ENCODE measurements at regions not wholly inside any gene's neighbourhood (a gene's known extent, or its start where the extent isn't known, plus 50 kb on each side); places are given as distances from the start of the nearest gene placed in this dataset.

DNA sequence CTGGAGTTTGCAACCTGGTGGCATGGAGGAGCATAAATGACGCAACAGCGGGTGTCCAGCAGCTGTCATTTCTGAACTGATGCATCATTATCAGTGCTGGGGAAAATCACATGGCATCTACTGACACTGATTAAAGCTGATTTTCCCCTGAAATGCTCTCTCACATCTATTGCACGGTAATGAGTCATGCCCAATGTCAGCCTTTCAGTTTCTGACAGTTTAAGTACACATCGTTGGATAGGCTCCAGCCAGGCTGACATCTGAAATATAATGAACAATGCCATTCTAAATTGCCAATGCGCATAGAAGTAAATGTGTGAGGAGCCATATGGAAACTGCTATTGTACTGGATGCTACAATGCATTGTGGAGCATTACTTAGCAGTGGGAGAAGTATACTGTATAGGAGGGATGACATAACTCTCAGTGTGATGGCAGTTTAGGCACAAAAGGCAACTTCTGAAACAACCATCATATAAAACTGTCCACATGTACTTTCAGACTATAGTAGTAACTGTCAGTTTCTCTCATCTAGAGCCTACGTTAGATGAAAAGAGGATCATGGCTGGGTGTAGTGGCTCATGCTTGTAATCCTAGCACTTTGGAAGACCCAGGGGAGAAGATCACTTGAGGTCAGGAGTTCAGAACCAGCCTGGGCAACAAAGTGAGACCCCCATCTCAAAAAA is 389.3 kb upstream of the DMAC1 start:
- no peak for DNase-seq (ENCODE audit: low spot score)

DNA sequence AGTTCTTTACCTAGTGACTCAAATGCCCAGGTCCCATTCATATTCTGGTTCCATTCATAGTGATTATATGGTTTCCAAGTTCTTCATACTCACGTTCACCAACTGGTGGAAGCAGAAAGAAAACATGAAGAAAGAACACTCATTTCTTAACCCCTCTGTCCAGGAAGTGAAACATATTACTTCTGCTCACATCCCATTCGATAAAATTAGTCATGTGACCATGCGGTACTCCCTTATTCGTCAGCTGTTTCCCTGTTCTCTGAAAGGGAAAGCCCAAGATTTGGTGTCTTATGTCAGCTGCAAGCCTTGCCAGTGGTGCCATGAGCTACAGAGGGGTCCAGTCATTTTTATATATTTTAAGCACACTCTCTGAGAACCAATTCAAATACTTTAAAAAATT is 387.0 kb upstream of the DMAC1 start:
- DNase-seq (ENCODE audit: low spot score), result no peak

- no peak for DNase-seq (ENCODE audit: low spot score)
Observed at GRCh38 chr9:8183618-8184017, 384.0 kb upstream of the DMAC1 start.

DNA sequence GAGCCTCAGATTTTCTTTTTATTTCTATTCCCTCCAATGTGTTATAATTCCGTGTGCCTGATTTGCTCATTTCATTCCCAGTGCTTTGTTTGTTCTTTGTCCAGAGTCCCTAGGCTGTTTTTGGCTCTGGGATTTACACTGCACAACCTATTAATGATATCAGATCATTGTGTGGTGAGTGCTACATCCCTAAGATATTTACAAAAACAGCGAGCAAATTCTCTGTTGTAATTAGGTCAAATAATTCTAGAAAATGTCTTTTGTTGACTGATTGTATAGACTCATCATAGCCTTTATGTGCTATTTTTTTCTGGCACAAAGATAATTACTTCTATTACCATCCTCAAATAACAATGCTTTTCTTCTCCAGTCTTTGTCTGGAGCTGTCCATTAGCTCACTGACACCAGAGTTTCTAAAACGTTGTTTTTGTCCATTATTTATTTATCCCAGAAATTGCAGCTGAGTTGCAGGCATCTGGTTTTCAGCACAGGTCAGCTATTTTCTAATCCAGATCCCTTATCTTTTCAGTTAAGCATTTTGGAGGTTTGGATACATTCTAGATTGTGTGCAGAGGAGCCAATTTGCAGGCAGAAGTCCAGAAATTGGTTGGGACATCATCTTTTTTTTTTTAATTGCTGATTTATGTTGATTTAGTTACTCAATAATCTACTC is 379.9 kb upstream of the DMAC1 start:
- DNase-seq (ENCODE audit: low spot score), result no peak

GRCh38 chr9:8172000-8172399 is 372.4 kb upstream of the DMAC1 start:
- DNase-seq (ENCODE audit: low spot score), result no peak

- DNase-seq (ENCODE audit: low spot score), result no peak
Observed at GRCh38 chr9:8168916-8169438, 369.4 kb upstream of the DMAC1 start.

DNA sequence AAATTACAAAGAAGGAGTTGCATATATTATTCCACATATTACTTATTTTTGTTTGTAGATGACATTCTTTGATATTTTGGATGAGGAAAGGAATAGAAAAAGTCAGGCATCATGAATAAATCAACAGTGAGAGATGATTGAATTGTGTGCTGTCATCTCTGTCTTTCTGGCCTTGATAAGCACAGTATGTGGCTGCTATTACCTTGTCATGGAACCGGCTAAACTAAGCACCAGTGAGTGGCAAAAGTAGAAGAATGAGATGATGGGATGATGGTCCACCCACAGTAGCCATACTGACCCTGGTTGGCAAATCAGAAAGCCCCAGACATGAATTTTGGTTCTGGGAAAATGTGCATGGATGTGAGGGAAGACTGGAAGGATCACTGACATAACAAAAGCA is 361.2 kb upstream of the DMAC1 start:
- no peak for DNase-seq (ENCODE audit: low spot score)

DNA sequence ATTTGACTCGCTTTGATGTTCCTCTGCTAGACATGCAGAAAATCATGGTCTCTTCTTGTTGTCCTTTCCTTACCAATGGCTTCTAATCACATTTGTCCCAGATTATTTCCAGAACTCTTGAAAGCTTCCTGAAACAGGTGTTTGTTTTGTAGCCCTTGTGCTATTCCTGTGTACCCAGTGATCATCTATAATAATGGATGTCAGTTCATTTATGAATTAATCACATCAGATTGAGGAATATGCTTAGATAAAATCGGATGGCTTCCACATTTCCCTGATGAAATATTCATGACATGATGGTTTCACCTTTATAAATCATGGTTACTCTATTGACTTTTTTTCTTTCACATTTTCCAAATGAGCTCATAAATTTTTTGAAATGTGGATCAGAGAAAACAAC is 359.0 kb upstream of the DMAC1 start:
- no peak for DNase-seq (ENCODE audit: low spot score)

GRCh38 chr9:8157683-8158324 is 358.2 kb upstream of the DMAC1 start:
- no peak for DNase-seq (ENCODE audit: low spot score)

GRCh38 chr9:8156346-8156745 is 356.8 kb upstream of the DMAC1 start:
- DNase-seq (ENCODE audit: low spot score), result no peak

DNA sequence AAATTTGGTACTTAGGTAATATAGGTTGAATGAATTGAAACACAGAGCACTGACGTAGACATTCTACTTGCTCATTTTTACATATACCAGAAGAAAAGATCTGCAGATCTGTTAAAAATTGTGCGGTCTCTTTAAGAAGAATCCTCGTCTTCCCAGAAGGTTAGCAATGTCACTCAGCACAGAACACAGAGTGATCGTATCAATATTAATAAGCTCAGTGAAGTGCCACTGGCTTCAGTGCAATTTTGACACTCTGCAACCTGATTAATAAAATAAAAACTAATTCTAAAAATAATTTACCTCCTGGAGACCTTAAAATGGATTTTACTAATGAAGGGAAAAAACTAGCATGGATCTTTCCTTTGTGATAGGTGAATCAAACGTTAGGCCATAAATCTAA is 356.1 kb upstream of the DMAC1 start:
- DNase-seq (ENCODE audit: low spot score), result no peak

DNA sequence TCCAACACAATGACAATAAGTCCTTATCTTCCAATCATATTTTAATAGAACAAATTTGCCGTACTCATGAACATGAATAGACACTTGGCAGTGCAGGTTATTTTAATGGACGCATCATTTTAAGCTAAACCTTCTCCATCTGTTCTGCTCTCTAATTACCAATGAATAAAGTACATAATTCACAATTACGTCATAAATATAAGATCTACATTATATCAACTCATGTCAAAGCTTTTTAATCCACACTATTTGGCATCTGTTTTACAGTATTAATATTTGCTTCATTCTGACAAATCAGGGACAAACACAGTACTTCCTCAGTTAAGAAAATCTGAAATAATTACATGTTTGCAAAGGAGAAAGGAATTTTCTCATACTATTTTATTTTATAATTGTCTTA is 344.1 kb upstream of the DMAC1 start:
- DNase-seq (ENCODE audit: low spot score), result peak; percentile 26

GRCh38 chr9:8140557-8140956 is 341.0 kb upstream of the DMAC1 start:
- no peak for DNase-seq (ENCODE audit: low spot score)

GRCh38 chr9:8139756-8140155 is 340.2 kb upstream of the DMAC1 start:
- DNase-seq (ENCODE audit: low spot score), result no peak

DNA sequence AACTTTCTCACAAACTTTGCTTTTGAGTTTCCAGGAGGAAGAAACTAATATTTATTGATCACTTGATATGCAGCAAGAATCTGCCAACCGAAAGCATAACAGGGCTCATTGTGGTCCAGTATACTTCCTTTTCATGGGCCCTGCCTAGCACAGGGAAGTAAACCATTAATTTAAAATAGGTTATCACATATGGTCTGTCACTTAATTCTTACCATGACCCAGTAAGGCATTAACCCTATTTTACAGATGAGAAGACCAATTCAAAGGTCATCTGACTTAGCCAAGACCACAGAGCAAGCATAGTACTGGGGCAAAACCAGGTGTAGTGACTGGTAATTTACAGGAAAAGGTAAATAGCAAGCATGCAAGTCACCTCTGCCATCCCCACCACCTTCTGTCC is 336.9 kb upstream of the DMAC1 start:
- no peak for DNase-seq (ENCODE audit: low spot score)

DNA sequence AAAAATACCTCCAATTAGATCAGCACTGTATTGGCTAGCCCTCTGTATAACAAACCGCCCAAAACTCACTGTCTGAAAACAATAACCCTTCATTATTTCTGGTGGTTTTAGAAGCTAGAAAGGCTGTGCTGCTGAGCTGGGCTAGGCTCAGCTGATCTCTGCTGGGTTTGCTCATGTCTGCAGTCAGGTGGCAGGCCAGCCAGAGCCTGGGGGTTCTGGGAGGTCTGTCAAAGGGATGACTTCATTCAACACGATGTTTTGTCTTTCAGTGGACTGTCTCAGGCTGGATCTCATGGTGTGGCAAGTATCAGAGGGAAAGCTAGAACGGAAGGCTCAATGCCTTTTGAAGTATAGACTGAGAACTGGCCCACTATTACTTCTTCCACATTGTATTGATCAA is 335.1 kb upstream of the DMAC1 start:
- DNase-seq (ENCODE audit: low spot score), result no peak

DNA sequence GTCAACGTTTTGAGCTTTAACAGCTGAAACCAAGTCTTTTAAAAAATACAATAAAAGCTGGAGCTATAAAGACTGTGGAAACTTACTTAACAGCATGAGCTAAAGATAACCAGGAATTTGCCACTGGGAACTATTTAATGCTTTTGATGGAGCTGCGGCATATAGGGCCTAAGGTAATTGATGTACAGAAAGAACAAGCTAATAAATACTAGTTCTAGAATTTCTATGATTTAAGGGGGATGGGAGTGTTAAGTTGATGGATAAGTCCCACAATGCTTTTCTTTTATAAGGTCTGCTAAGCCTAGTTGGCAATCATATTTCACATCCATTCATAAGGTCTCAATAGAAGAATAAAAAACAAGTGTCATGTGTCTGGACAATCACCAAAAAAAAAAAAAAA is 334.0 kb upstream of the DMAC1 start:
- DNase-seq (ENCODE audit: low spot score), result no peak

- no peak for DNase-seq (ENCODE audit: low spot score)
Observed at GRCh38 chr9:8115570-8115969, 316.0 kb upstream of the DMAC1 start.

GRCh38 chr9:8114826-8115225 is 315.2 kb upstream of the DMAC1 start:
- DNase-seq (ENCODE audit: low spot score), result no peak

DNA sequence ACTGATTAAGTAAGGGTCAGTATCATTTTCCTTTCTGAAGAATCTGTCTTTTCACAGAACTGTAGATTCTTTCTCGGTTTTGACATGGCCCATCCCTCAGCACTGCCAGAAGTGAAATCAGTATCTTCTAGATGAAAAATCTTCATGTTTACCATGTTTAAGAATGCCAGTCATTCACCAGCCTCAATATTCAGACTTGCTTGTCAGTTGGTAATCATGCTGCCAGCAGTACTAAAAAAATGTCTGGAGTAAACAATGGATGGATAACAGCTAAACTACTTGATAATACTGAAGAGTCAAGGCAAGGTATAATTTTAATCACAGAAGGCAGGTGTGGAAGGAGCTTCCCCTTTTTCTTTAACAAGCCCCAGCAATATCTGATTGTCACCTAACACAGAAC is 306.8 kb upstream of the DMAC1 start:
- no peak for DNase-seq (ENCODE audit: low spot score)

DNA sequence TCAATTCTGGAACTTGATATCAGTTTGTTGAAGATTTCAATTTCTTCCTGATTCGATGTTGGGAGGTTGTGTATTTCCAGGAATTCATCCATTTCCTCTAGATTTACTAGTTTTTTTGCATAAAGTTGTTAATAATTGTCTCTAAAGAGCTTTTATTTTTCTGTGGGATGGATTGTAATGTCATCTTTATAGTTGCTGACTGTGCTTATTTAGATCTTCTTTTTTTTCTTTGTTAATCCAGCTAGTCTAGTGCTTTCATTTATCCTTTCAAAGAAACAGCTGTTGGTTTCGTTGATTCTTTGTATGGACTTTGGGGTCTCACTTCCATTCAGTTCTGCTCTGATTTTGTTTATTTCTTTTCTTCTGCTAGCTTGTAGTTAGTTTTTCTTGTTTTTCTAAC is 302.0 kb upstream of the DMAC1 start:
- DNase-seq (ENCODE audit: low spot score), result no peak

DNA sequence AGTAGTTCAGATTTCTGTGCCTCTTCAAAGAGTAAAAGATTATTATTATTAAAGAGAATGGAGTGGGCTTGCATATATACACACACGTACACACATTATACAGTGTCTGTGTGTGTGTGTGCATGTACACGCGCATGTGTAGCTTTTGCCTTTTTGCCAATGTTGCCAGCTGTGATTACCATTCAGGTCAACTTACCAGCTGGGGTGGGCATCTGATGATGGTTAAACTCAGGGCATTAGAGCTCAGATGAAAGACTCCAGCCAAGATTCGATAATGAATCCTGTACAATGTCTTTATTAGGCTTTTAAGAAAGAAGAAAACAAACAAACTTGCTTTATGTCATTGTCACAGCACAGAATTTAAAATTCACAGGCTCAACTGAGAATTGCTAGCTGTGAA is 296.5 kb upstream of the DMAC1 start:
- DNase-seq (ENCODE audit: low spot score), result no peak

DNA sequence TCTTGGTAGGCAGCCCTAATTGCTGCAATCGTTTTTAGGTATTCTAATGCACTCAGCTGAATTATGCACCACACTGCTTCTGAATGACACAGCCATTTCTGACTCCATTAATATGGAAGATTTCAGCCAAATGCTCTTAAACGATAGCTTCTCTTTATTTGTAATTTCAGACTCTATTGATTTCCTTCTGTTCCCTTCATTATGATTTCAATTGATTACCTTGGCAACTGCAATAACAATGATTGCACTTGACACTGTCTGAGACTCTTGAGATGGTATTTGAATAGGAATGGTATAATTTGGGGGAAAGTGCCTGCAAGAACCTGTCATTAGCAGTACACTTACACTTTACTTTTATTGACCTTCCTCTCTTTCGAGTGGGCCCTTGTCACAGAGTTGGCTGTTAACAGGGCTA is 296.1 kb upstream of the DMAC1 start:
- DNase-seq (ENCODE audit: low spot score), result no peak
